Kidney (tissue), 13 donors: ENCODE measurements at regions not wholly inside any gene's neighbourhood (a gene's known extent, or its start where the extent isn't known, plus 50 kb on each side); places are given as distances from the start of the nearest gene placed in this dataset.

Source experiments
- DNase-seq, 5 donors: peaks; one replicate each; pipeline ENCODE4 v3.0.0-alpha.2; 2013 to 2020
- FAIRE-seq: peaks from 2 replicates; lab custom pipeline; 2012; peaks lifted over from hg19 to GRCh38; lab: Jason Lieb, UNC
- H3K27ac ChIP-seq, 2 donors: one replicate each; pipeline ENCODE4 v1.7.0; 2013; ENCODE audit warnings: low read depth in 2 of 2, low read length in 2 of 2, inconsistent platforms in 1 of 2
- H3K27me3 ChIP-seq: one replicate; pipeline ENCODE4 v1.7.1; 2013; ENCODE audit warnings: low read length, inconsistent platforms; ENCODE audit not compliant: control insufficient read depth, insufficient read depth
- H3K36me3 ChIP-seq, 3 donors: one replicate each; pipeline versions ENCODE4 v1.7.0 to v1.7.1; 2013; ENCODE audit warnings: low read length in 3 of 3, control low read depth in 1 of 3, inconsistent platforms in 1 of 3; ENCODE audit not compliant: insufficient read depth in 3 of 3, control insufficient read depth in 2 of 3
- H3K4me1 ChIP-seq, 3 donors: one replicate each; pipeline versions ENCODE4 v1.7.0 to v1.7.1; 2013; ENCODE audit warnings: low read length in 3 of 3, inconsistent platforms in 1 of 3, low read depth in 1 of 3; ENCODE audit not compliant: control insufficient read depth in 2 of 3, insufficient read depth in 2 of 3
- H3K4me3 ChIP-seq, 3 donors: one replicate each; pipeline versions ENCODE4 v1.7.0 to v1.8.1; 2013; ENCODE audit warnings: low read length in 3 of 3, control low read depth in 1 of 3, inconsistent platforms in 1 of 3
- H3K9ac ChIP-seq, 3 donors: one replicate each; pipeline versions ENCODE4 v1.7.0 to v1.7.1; 2013; ENCODE audit warnings: low read length in 3 of 3, control low read depth in 1 of 3, inconsistent platforms in 1 of 3
- H3K9me3 ChIP-seq, 3 donors: one replicate each; pipeline versions ENCODE4 v1.7.0 to v1.7.1; 2013; ENCODE audit warnings: low read length in 3 of 3, control low read depth in 1 of 3, inconsistent platforms in 1 of 3; ENCODE audit not compliant: control insufficient read depth in 2 of 3, insufficient read depth in 1 of 3
- CTCF ChIP-seq: IDR thresholded peaks from 3 replicates; pipeline ENCODE4 v1.5.1; 2012; ENCODE audit warnings: mild to moderate bottlenecking, moderate library complexity, borderline replicate concordance; ENCODE audit not compliant: insufficient read depth; ENCODE audit errors: extremely low read depth
- intact Hi-C: fragments of 100-400 bp; cut with DNase I; formaldehyde crosslinking; loops from one replicate; pipeline ENCODE4 v1.11.1; 2022
- donor health status: control.
- donor health status: control.
- donor health status: control.
- donor health status: control.
- donor health status: control.
- donor health status: DM: yes; HTN: yes; CAD: no.
- donor health status: Normal renal cell carcinoma (clear cell type).

- Histone ChIP-seq H3K9me3 (peaks cover 0 to 7% (median 0%) of the 10 kb centered on the region in 3 donors), H3K27me3 (no peaks in the 10 kb centered on the region), H3K36me3 (no peaks in the 10 kb centered on the region), H3K9ac (no peak overlapping the region), H3K4me3 (no peak overlapping the region), H3K4me1 (peaks cover 0 to 4% (median 3%) of the 10 kb centered on the region in 3 donors), H3K27ac (no peak overlapping the region)
- FAIRE-seq, result no peak
- no peak for TF ChIP-seq CTCF
- intact Hi-C loops, result no loop called here
- DNase-seq, result no peak
These were observed 228.3 kb downstream of the TTLL2 start for GRCh38 chr6:167552961-167553735.

GRCh38 chr6:167553736-167554119, 228.8 kb downstream of the TTLL2 start:
- H3K4me3 ChIP-seq, result no peak overlapping the region
- peaks cover 3 to 4% (median 4%) of the 10 kb centered on the region in 3 donors for H3K4me1 ChIP-seq
- H3K36me3 ChIP-seq, result no peaks in the 10 kb centered on the region
- H3K9ac ChIP-seq, result no peak overlapping the region
- H3K9me3 ChIP-seq, result peaks cover 0 to 7% (median 0%) of the 10 kb centered on the region in 3 donors
- no peak overlapping the region for H3K27ac ChIP-seq
- DNase-seq, result no peak
- H3K27me3 ChIP-seq, result no peaks in the 10 kb centered on the region
- FAIRE-seq, result no peak
- intact Hi-C loops, result no loop called here
- TF ChIP-seq CTCF, result no peak

- Histone ChIP-seq H3K4me1 (peaks cover 0 to 4% (median 4%) of the 10 kb centered on the region in 3 donors), H3K36me3 (no peaks in the 10 kb centered on the region), H3K9ac (no peak overlapping the region), H3K27ac (no peak overlapping the region), H3K4me3 (no peak overlapping the region), H3K9me3 (peaks cover 0 to 7% (median 0%) of the 10 kb centered on the region in 3 donors), H3K27me3 (no peaks in the 10 kb centered on the region)
- intact Hi-C loops, result no loop called here
- TF ChIP-seq CTCF, result no peak
- DNase-seq, result no peak
- FAIRE-seq, result no peak
These were observed 230.0 kb downstream of the TTLL2 start for GRCh38 chr6:167554854-167555253.
